Karpas-422 (cell line): ENCODE measurements at regions not wholly inside any gene's neighbourhood (a gene's known extent, or its start where the extent isn't known, plus 50 kb on each side); places are given as distances from the start of the nearest gene placed in this dataset.

Source experiments
- DNase-seq: peaks from one replicate; pipeline ENCODE4 v3.0.0-alpha.2; 2015
- H2AFZ ChIP-seq: fragments of 200-600 bp; sonication (generic); 2 replicates; pipeline ENCODE4 v1.6.1; 2014; ENCODE audit warnings: antibody characterized with exemption, low read length, mixed read lengths
- H3K27ac ChIP-seq: fragments of 200-600 bp; sonication (generic); 2 replicates; pipeline ENCODE4 v1.5.1; 2014; ENCODE audit warnings: mild to moderate bottlenecking, low read length, moderate library complexity
- H3K27me3 ChIP-seq: fragments of 200-600 bp; sonication (generic); 2 replicates; pipeline ENCODE4 v1.6.1; 2014; ENCODE audit warnings: low read length, mixed read lengths
- H3K36me3 ChIP-seq: fragments of 200-600 bp; sonication (generic); 2 replicates; pipeline ENCODE4 v1.6.1; 2014; ENCODE audit warnings: low read length, mixed read lengths; ENCODE audit not compliant: insufficient read depth
- H3K4me1 ChIP-seq: fragments of 200-600 bp; sonication (generic); 2 replicates; pipeline ENCODE4 v1.6.1; 2014; ENCODE audit warnings: mild to moderate bottlenecking, low read length, mixed read lengths
- H3K4me2 ChIP-seq: fragments of 200-600 bp; sonication (generic); 2 replicates; pipeline ENCODE4 v1.6.1; 2014; ENCODE audit warnings: low read length, low read depth, mild to moderate bottlenecking; ENCODE audit not compliant: poor library complexity, severe bottlenecking
- H3K4me3 ChIP-seq: fragments of 200-600 bp; sonication (generic); 2 replicates; pipeline ENCODE4 v1.5.1; 2014; ENCODE audit warnings: mild to moderate bottlenecking, antibody characterized with exemption, low read length, mixed read lengths
- H3K79me2 ChIP-seq: fragments of 200-600 bp; sonication (generic); 2 replicates; pipeline ENCODE4 v1.6.1; 2014; ENCODE audit warnings: mild to moderate bottlenecking, low read length, mixed read lengths
- H3K9ac ChIP-seq: fragments of 200-600 bp; sonication (generic); 2 replicates; pipeline ENCODE4 v1.6.0; 2014; ENCODE audit warnings: low read length
- H3K9me2 ChIP-seq: fragments of 200-600 bp; sonication (generic), shearing (Covaris generic); replicated peaks from 2 replicates; pipeline ENCODE4 v1.6.0; 2014; ENCODE audit warnings: mild to moderate bottlenecking, low read length, moderate library complexity; ENCODE audit not compliant: insufficient read depth
- H3K9me3 ChIP-seq: fragments of 300-700, 200-600 bp; sonication (generic); 2 replicates; pipeline ENCODE4 v1.6.1; 2014; ENCODE audit warnings: low read length, mixed read lengths
- H4K20me1 ChIP-seq: fragments of 200-600 bp; sonication (generic); 2 replicates; pipeline ENCODE4 v1.6.1; 2014; ENCODE audit warnings: mild to moderate bottlenecking, antibody characterized with exemption, low read length, low read depth; ENCODE audit not compliant: insufficient read depth

GRCh38 chr1:177600936-177601335, 368.9 kb downstream of the SEC16B start:
- no peak for DNase-seq
- Histone ChIP-seq H3K27me3 (no peaks in the 10 kb centered on the region), H3K4me2 (no peak overlapping the region), H3K9ac (no peak overlapping the region), H3K36me3 (no peaks in the 10 kb centered on the region), H3K9me3 (no peaks in the 10 kb centered on the region), H3K27ac (no peak overlapping the region), H3K9me2 (no peaks in the 10 kb centered on the region), H3K79me2 (no peaks in the 10 kb centered on the region), H2AFZ (no peak overlapping the region), H3K4me1 (no peaks in the 10 kb centered on the region), H4K20me1 (no peaks in the 10 kb centered on the region), H3K4me3 (no peak overlapping the region)

- H3K9ac ChIP-seq = no peak overlapping the region
- no peak overlapping the region for H3K27ac ChIP-seq
- no peak for DNase-seq
- H3K36me3 ChIP-seq = no peaks in the 10 kb centered on the region
- H3K4me1 ChIP-seq = no peaks in the 10 kb centered on the region
- no peak overlapping the region for H3K4me2 ChIP-seq
- no peak overlapping the region for H3K4me3 ChIP-seq
- H3K27me3 ChIP-seq = no peaks in the 10 kb centered on the region
- no peaks in the 10 kb centered on the region for H3K9me2 ChIP-seq
- no peaks in the 10 kb centered on the region for H3K9me3 ChIP-seq
- no peaks in the 10 kb centered on the region for H4K20me1 ChIP-seq
- no peaks in the 10 kb centered on the region for H3K79me2 ChIP-seq
- H2AFZ ChIP-seq = no peak overlapping the region
These were observed 369.5 kb downstream of the SEC16B start for GRCh38 chr1:177600321-177600720.

GRCh38 chr1:177597393-177597792, 372.5 kb downstream of the SEC16B start:
- Histone ChIP-seq H3K27me3 (no peaks in the 10 kb centered on the region), H3K9ac (no peak overlapping the region), H2AFZ (no peak overlapping the region), H3K79me2 (no peaks in the 10 kb centered on the region), H3K4me3 (no peak overlapping the region), H3K9me2 (no peaks in the 10 kb centered on the region), H3K27ac (no peak overlapping the region), H3K4me2 (no peak overlapping the region), H3K36me3 (no peaks in the 10 kb centered on the region), H4K20me1 (no peaks in the 10 kb centered on the region), H3K4me1 (no peaks in the 10 kb centered on the region), H3K9me3 (no peaks in the 10 kb centered on the region)
- no peak for DNase-seq

- Histone ChIP-seq H3K9ac (no peak overlapping the region), H3K27ac (no peak overlapping the region), H3K4me1 (no peaks in the 10 kb centered on the region), H3K9me3 (no peaks in the 10 kb centered on the region), H3K4me3 (no peak overlapping the region), H2AFZ (no peak overlapping the region), H4K20me1 (no peaks in the 10 kb centered on the region), H3K79me2 (no peaks in the 10 kb centered on the region), H3K4me2 (no peak overlapping the region), H3K27me3 (no peaks in the 10 kb centered on the region), H3K36me3 (no peaks in the 10 kb centered on the region), H3K9me2 (no peaks in the 10 kb centered on the region)
- no peak for DNase-seq
These were observed 373.4 kb downstream of the SEC16B start for GRCh38 chr1:177596485-177596884.

GRCh38 chr1:177593105-177593504, 376.8 kb downstream of the SEC16B start:
- Histone ChIP-seq H3K79me2 (no peaks in the 10 kb centered on the region), H3K36me3 (no peaks in the 10 kb centered on the region), H3K4me1 (no peaks in the 10 kb centered on the region), H3K4me2 (no peak overlapping the region), H3K27ac (no peak overlapping the region), H3K4me3 (no peak overlapping the region), H3K9me3 (no peaks in the 10 kb centered on the region), H3K9me2 (no peaks in the 10 kb centered on the region), H2AFZ (no peak overlapping the region), H4K20me1 (no peaks in the 10 kb centered on the region), H3K27me3 (no peaks in the 10 kb centered on the region), H3K9ac (no peak overlapping the region)
- DNase-seq = no peak

GRCh38 chr1:177592624-177593023, 377.2 kb downstream of the SEC16B start:
- H3K9ac ChIP-seq = no peak overlapping the region
- no peak overlapping the region for H3K27ac ChIP-seq
- no peak overlapping the region for H2AFZ ChIP-seq
- no peaks in the 10 kb centered on the region for H3K9me3 ChIP-seq
- H3K9me2 ChIP-seq = no peaks in the 10 kb centered on the region
- H4K20me1 ChIP-seq = no peaks in the 10 kb centered on the region
- no peak overlapping the region for H3K4me2 ChIP-seq
- H3K4me3 ChIP-seq = no peak overlapping the region
- H3K36me3 ChIP-seq = no peaks in the 10 kb centered on the region
- no peaks in the 10 kb centered on the region for H3K79me2 ChIP-seq
- no peaks in the 10 kb centered on the region for H3K4me1 ChIP-seq
- no peak for DNase-seq
- no peaks in the 10 kb centered on the region for H3K27me3 ChIP-seq

- Histone ChIP-seq H2AFZ (no peak overlapping the region), H3K9me3 (no peaks in the 10 kb centered on the region), H3K4me1 (no peaks in the 10 kb centered on the region), H4K20me1 (no peaks in the 10 kb centered on the region), H3K9ac (no peak overlapping the region), H3K4me3 (no peak overlapping the region), H3K27ac (no peak overlapping the region), H3K4me2 (no peak overlapping the region), H3K27me3 (no peaks in the 10 kb centered on the region), H3K9me2 (no peaks in the 10 kb centered on the region), H3K79me2 (no peaks in the 10 kb centered on the region), H3K36me3 (no peaks in the 10 kb centered on the region)
- DNase-seq = no peak
These were observed 378.7 kb downstream of the SEC16B start for GRCh38 chr1:177591155-177591554.

- no peaks in the 10 kb centered on the region for H3K79me2 ChIP-seq
- H3K9ac ChIP-seq = no peak overlapping the region
- no peaks in the 10 kb centered on the region for H3K4me1 ChIP-seq
- no peaks in the 10 kb centered on the region for H3K36me3 ChIP-seq
- no peak overlapping the region for H3K4me3 ChIP-seq
- H3K9me3 ChIP-seq = no peaks in the 10 kb centered on the region
- no peaks in the 10 kb centered on the region for H4K20me1 ChIP-seq
- H3K27me3 ChIP-seq = no peaks in the 10 kb centered on the region
- H3K4me2 ChIP-seq = no peak overlapping the region
- H3K9me2 ChIP-seq = no peaks in the 10 kb centered on the region
- no peak overlapping the region for H3K27ac ChIP-seq
- no peak overlapping the region for H2AFZ ChIP-seq
- no peak for DNase-seq
These were observed 380.7 kb downstream of the SEC16B start for GRCh38 chr1:177589166-177589565.

GRCh38 chr1:177586429-177586828, 383.4 kb downstream of the SEC16B start:
- DNase-seq = no peak
- Histone ChIP-seq H3K9me3 (no peaks in the 10 kb centered on the region), H3K9me2 (no peaks in the 10 kb centered on the region), H3K4me3 (no peak overlapping the region), H4K20me1 (no peaks in the 10 kb centered on the region), H3K27ac (no peak overlapping the region), H3K79me2 (no peaks in the 10 kb centered on the region), H3K9ac (no peak overlapping the region), H3K27me3 (no peaks in the 10 kb centered on the region), H2AFZ (no peak overlapping the region), H3K36me3 (no peaks in the 10 kb centered on the region), H3K4me2 (no peak overlapping the region), H3K4me1 (no peaks in the 10 kb centered on the region)
